Heart left ventricle (tissue), 13 donors: ENCODE measurements at regions not wholly inside any gene's neighbourhood (a gene's known extent, or its start where the extent isn't known, plus 50 kb on each side); places are given as distances from the start of the nearest gene placed in this dataset.

Experiments used
- CTCF ChIP-seq, 12 donors: fragments of 200-600 bp; sonication (generic) in 4 of 12; IDR thresholded peaks; one replicate each; pipeline versions ENCODE4 v1.5.0 to v1.8.0; 2018 to 2022; ENCODE audit warnings: antibody characterized with exemption in 12 of 12, mild to moderate bottlenecking in 5 of 12
- POLR2A ChIP-seq, 2 donors: fragments of 450-650 bp; IDR thresholded peaks; one replicate each; pipeline ENCODE4 v1.6.1; 2017; ENCODE audit warnings: antibody characterized with exemption in 2 of 2, mild to moderate bottlenecking in 2 of 2, moderate library complexity in 2 of 2
- donor health status: ischemic (EF 13 %, LVEDD 7.1; RV severe dilation, severe dysfunction).
- donor health status: DM: no; HTN: yes; CAD: no.
- donor health status: DM: no; HTN: no; CAD: no.
- donor health status: ischemic (EF 25% LVEDD 6.9; RV normal size, moderate dysfunction).
- donor health status: ischemic (EF 25% LVEDD 5.7; RV mildly dilated, moderate dysfunction).
- donor health status: ischemic (EF 35%, LVEDD 5.7; RV mildly dilated, moderate dysfunction).
- donor health status: nonischemic (EF 11% LVEDD 7.7; RV severe dilation, severe dysfunction).
- donor health status: DM: yes; HTN: yes; CAD: no.
- donor health status: PGD.
- donor health status: ischemic (EF 29% LVEDD 5.4; RV normal size, mild dysfunction).
- donor health status: nonischemic (EF 23%, LVEDD 6.1; RV moderate dilation, normal function).

GRCh38 chr14:95609398-95609990, 74.6 kb downstream of the GLRX5 start:
- no peak for TF ChIP-seq POLR2A (IDR thresholded peaks at IDR 0.05)
- peak in 7 of 12 donors; percentile 5 to 40 (median 15) for TF ChIP-seq CTCF (IDR thresholded peaks at IDR 0.05)
